ENCODE measurements at regions not wholly inside any gene's neighbourhood (a gene's known extent, or its start where the extent isn't known, plus 50 kb on each side); places are given as distances from the start of the nearest gene placed in this dataset.

DNA sequence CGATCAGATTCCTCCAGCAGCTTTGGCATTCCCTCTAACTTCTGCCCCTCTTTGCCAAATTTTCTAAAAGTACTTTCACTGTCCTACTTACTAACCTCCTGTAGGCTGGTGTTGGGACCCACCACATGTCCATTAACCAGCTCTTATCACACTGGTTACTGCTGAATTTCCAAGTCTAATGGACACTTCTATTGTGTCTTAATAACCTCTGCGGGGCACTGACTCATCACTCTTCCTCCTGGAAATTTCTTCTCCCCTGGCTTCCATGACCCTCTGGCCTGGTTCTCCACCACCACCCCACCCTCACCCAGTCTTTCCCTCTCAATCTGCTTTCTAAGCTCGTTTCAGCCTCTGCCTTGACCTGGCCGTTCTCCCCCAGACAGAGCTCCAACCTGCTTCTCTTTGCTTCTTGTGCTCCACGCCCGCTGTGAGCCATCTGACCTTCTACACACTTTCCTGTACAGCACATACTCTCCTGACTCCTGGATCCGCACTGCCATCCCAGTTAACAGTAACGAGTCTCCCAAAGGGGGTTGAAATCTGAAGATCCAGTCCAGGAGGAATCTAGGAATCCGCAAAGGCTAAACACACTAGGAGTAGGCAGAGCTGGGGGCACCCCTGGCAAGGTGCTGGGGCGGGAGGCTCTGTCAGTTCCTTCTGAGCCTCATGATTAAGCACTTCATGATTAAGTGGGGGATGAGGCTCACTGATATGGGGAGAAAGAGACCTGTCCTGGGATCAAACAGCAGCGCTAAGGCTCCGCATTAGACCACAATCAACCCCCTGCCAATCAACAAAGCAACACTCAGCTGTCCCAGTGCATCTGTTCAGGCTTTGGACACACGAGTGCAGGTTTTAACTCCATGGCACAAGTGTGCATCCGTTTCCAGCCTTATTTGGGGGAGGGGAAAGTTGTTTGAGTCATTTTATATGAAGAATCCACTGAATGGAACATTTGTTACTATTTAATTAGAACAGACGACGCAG is 146.3 kb downstream of the LY86 start:
- no peak for TF ChIP-seq POLR2A (IDR thresholded peaks at IDR 0.05)
- TF ChIP-seq CTCF (IDR thresholded peaks at IDR 0.05) = no peak

All from uterus (tissue), 2 donors.